A549 (cell line): ENCODE measurements at regions not wholly inside any gene's neighbourhood (a gene's known extent, or its start where the extent isn't known, plus 50 kb on each side); places are given as distances from the start of the nearest gene placed in this dataset.

Experiments
- EP300 ChIP-seq, 2 experiments: fragments of >200 bp; sonication (Bioruptor Twin); formaldehyde crosslinking; IDR thresholded peaks; 2 replicates in 1 of 2; 3 replicates in 1 of 2; pipeline ENCODE4 v1.6.1; 2016 to 2017
- ESRRA ChIP-seq: fragments of 150-350 bp; IDR thresholded peaks from 2 replicates; pipeline ENCODE4 v1.6.1; 2014; ENCODE audit warnings: mild to moderate bottlenecking, low read length, borderline replicate concordance
- HOXB5 ChIP-seq: fragments of 250-450 bp; sonication (Bioruptor Pico); IDR thresholded peaks from 2 replicates; pipeline ENCODE4 v1.5.0; 2020; ENCODE audit warnings: mild to moderate bottlenecking, moderate library complexity
- MYC ChIP-seq: IDR thresholded peaks from 2 replicates; pipeline ENCODE4 v1.6.1; 2012; ENCODE audit warnings: mild to moderate bottlenecking, inconsistent platforms, low read length, improper control_type of control experiment, borderline replicate concordance
- POLR2A ChIP-seq: IDR thresholded peaks from 2 replicates; pipeline ENCODE4 v1.6.1; 2012; ENCODE audit warnings: mild to moderate bottlenecking, low read length
- RAD21 ChIP-seq, 2 experiments: fragments of >200 bp in 1 of 2; sonication (Bioruptor Twin) in 1 of 2; formaldehyde crosslinking in 1 of 2; IDR thresholded peaks in 1 of 2; conservative IDR thresholded peaks in 1 of 2; 2 replicates in 1 of 2; 3 replicates in 1 of 2; pipeline ENCODE4 v1.6.1; 2012 to 2018; ENCODE audit warnings: inconsistent platforms in 1 of 2
- RNF2 ChIP-seq: fragments of 200-600 bp; sonication (generic); IDR thresholded peaks from 2 replicates; pipeline ENCODE4 v1.6.1; 2016; ENCODE audit warnings: low read depth, mild to moderate bottlenecking, antibody characterized with exemption, moderate library complexity, borderline replicate concordance
- ZSCAN20 ChIP-seq: fragments of 250-450 bp; sonication (Bioruptor Pico); IDR thresholded peaks from 2 replicates; pipeline ENCODE4 v1.8.0; 2022; ENCODE audit warnings: mild to moderate bottlenecking, moderate library complexity
- TF ChIP-seq, protein P1 (sequence below): fragments of >200 bp; sonication (Bioruptor Twin); formaldehyde crosslinking; IDR thresholded peaks from 3 replicates; pipeline ENCODE4 v1.5.1; 2016
- TF ChIP-seq, protein P2 (sequence below): IDR thresholded peaks from 2 replicates; pipeline ENCODE4 v1.6.1; 2012

- TF ChIP-seq, protein P1, sequence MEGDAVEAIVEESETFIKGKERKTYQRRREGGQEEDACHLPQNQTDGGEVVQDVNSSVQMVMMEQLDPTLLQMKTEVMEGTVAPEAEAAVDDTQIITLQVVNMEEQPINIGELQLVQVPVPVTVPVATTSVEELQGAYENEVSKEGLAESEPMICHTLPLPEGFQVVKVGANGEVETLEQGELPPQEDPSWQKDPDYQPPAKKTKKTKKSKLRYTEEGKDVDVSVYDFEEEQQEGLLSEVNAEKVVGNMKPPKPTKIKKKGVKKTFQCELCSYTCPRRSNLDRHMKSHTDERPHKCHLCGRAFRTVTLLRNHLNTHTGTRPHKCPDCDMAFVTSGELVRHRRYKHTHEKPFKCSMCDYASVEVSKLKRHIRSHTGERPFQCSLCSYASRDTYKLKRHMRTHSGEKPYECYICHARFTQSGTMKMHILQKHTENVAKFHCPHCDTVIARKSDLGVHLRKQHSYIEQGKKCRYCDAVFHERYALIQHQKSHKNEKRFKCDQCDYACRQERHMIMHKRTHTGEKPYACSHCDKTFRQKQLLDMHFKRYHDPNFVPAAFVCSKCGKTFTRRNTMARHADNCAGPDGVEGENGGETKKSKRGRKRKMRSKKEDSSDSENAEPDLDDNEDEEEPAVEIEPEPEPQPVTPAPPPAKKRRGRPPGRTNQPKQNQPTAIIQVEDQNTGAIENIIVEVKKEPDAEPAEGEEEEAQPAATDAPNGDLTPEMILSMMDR, result no peak
- TF ChIP-seq, protein P2, sequence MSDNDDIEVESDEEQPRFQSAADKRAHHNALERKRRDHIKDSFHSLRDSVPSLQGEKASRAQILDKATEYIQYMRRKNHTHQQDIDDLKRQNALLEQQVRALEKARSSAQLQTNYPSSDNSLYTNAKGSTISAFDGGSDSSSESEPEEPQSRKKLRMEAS, result no peak
- no peak for TF ChIP-seq MYC
- no peak for TF ChIP-seq RNF2
- no peak for TF ChIP-seq RAD21 (conservative IDR thresholded peaks at IDR 0.05 in 1 of 2, IDR thresholded peaks at IDR 0.05 in 1 of 2)
- TF ChIP-seq POLR2A, result no peak
- no peak for TF ChIP-seq HOXB5 (CRISPR knock-in tag)
- TF ChIP-seq ZSCAN20 (CRISPR knock-in tag), result no peak
- TF ChIP-seq EP300 (IDR thresholded peaks at IDR 0.05), result no peak
- no peak for TF ChIP-seq ESRRA
Observed at GRCh38 chr20:21867353-21867752, 161.9 kb downstream of the PAX1 start.
